LNCAP (cell line): ENCODE measurements at regions not wholly inside any gene's neighbourhood (a gene's known extent, or its start where the extent isn't known, plus 50 kb on each side); places are given as distances from the start of the nearest gene placed in this dataset.

ENCODE experiments used
- TF ChIP-seq, protein P1 (sequence below): fragments of 450-650 bp; IDR thresholded peaks from 2 replicates; pipeline ENCODE4 v1.5.1; 2017; ENCODE audit warnings: mild to moderate bottlenecking

DNA sequence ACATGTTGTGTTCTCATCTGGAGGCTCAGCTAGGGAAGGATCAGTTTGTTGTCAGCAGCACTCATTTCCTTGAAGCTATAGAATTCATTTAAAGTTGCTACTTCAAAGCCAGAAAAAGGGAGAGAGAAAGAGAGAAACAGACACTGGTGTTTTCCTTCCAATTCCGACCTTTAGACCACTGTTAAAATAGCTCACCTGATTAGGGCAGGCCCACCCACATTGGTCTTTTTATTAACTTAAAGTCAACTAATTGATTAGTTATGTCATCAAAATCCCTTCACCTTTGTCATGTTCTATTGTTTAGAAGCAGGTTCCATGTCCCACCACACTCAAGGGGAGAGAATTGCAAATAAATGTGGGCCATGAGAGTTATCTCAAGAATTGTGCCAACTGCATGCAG lies 560.2 kb downstream of the PCDH17 start:
- TF ChIP-seq, protein P1, sequence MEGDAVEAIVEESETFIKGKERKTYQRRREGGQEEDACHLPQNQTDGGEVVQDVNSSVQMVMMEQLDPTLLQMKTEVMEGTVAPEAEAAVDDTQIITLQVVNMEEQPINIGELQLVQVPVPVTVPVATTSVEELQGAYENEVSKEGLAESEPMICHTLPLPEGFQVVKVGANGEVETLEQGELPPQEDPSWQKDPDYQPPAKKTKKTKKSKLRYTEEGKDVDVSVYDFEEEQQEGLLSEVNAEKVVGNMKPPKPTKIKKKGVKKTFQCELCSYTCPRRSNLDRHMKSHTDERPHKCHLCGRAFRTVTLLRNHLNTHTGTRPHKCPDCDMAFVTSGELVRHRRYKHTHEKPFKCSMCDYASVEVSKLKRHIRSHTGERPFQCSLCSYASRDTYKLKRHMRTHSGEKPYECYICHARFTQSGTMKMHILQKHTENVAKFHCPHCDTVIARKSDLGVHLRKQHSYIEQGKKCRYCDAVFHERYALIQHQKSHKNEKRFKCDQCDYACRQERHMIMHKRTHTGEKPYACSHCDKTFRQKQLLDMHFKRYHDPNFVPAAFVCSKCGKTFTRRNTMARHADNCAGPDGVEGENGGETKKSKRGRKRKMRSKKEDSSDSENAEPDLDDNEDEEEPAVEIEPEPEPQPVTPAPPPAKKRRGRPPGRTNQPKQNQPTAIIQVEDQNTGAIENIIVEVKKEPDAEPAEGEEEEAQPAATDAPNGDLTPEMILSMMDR = no peak

- TF ChIP-seq, protein P1 = no peak
These were observed 570.6 kb downstream of the PCDH17 start for GRCh38 chr13:58202099-58202498.

DNA sequence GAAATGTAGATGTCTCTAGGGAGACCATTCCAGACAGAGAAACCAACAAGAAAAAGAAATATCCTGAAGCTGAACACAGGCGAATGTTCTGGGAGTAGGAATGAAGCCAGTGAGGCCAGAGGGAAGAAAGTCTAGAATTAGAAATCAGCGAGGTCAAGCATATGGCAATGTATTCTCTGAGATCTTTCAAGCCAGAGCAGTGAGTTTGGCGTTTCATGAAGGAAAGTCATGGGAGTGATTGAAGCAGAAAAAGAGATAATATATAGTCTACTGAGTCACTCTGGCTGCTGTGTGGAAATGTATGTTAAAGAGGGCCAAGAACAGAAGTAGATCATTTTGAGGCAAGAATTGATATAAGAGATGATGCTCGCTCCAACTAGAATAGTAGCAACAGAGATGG lies 576.0 kb downstream of the PCDH17 start:
- TF ChIP-seq, protein P1 = no peak

GRCh38 chr13:58235454-58235853 lies 603.9 kb downstream of the PCDH17 start:
- TF ChIP-seq, protein P1 = no peak

- TF ChIP-seq, protein P1 = no peak
These were observed 607.6 kb downstream of the PCDH17 start for GRCh38 chr13:58238972-58239773.

- TF ChIP-seq, protein P1 = no peak
These were observed 608.3 kb downstream of the PCDH17 start for GRCh38 chr13:58239774-58240268.

GRCh38 chr13:58247080-58247479 lies 615.5 kb downstream of the PCDH17 start:
- TF ChIP-seq, protein P1 = no peak
